SK-N-SH (cell line): ENCODE measurements at regions not wholly inside any gene's neighbourhood (a gene's known extent, or its start where the extent isn't known, plus 50 kb on each side); places are given as distances from the start of the nearest gene placed in this dataset.

Experiments
- CTCF ChIA-PET: fragments of 300-600, 350-600 bp; formaldehyde crosslinking; extraction: SDS; loops from one replicate; lab custom pipeline; 2021; lab: Yijun Ruan, JAX
- POLR2A ChIA-PET: fragments of 350-600 bp; sonication (Branson Sonifier 250); formaldehyde crosslinking; extraction: SDS; loops from one replicate; lab custom pipeline; 2020; ENCODE audit warnings: antibody characterized with exemption, inconsistent platforms; lab: Yijun Ruan, JAX
- DNase-seq: peaks from one replicate; pipeline ENCODE4 v3.0.0; 2012
- H2AFZ ChIP-seq: fragments of 200-600 bp; sonication (generic); 2 replicates; pipeline ENCODE4 v1.8.1; 2016; ENCODE audit warnings: antibody characterized with exemption, mild to moderate bottlenecking, low read depth
- H3F3A ChIP-seq: fragments of 200-600 bp; sonication (generic); replicated peaks from 2 replicates; pipeline ENCODE3; 2016; ENCODE audit warnings: antibody characterized with exemption, mild to moderate bottlenecking; ENCODE audit not compliant: insufficient read depth
- H3K27ac ChIP-seq, 2 experiments: fragments of 200-500 bp in 1 of 2; fragments of 200-600 bp in 1 of 2; sonication (Bioruptor generic) in 1 of 2; sonication (generic), shearing (Covaris generic) in 1 of 2; 2 replicates each; pipeline versions ENCODE4 v1.5.1 to v1.6.1; 2014 to 2016; ENCODE audit warnings: low read depth in 2 of 2, inconsistent platforms in 1 of 2, low read length in 1 of 2, mild to moderate bottlenecking in 1 of 2, mixed read lengths in 1 of 2
- H3K27me3 ChIP-seq: fragments of 200-600 bp; sonication (generic), shearing (Covaris generic); 2 replicates; pipeline ENCODE4 v1.6.1; 2016; ENCODE audit warnings: mixed run types; ENCODE audit not compliant: insufficient read depth
- H3K36me3 ChIP-seq, 2 experiments: fragments of 200-500 bp in 1 of 2; fragments of 200-600 bp in 1 of 2; sonication (Bioruptor generic) in 1 of 2; sonication (generic) in 1 of 2; replicated peaks in 1 of 2; 2 replicates each; pipeline versions ENCODE3 to v1.5.1; 2014 to 2016; ENCODE audit warnings: low read length in 1 of 2, mild to moderate bottlenecking in 1 of 2; ENCODE audit not compliant: insufficient read depth in 2 of 2, control insufficient read depth in 1 of 2
- H3K4me1 ChIP-seq, 2 experiments: fragments of 200-500 bp in 1 of 2; fragments of 200-600 bp in 1 of 2; sonication (Bioruptor generic) in 1 of 2; sonication (generic), shearing (Covaris generic) in 1 of 2; 2 replicates each; pipeline versions ENCODE4 v1.5.1 to v1.6.1; 2014 to 2016; ENCODE audit warnings: low read depth in 1 of 2, low read length in 1 of 2, mixed run types in 1 of 2; ENCODE audit not compliant: insufficient read depth in 2 of 2, control insufficient read depth in 1 of 2
- H3K4me2 ChIP-seq: fragments of 200-600 bp; sonication (generic), shearing (Covaris generic); 2 replicates; pipeline ENCODE4 v1.6.1; 2017; ENCODE audit warnings: mixed run types
- H3K4me3 ChIP-seq, 2 experiments: fragments of 200-500 bp in 1 of 2; fragments of 200-600 bp in 1 of 2; sonication (Bioruptor generic) in 1 of 2; sonication (generic), shearing (Covaris generic) in 1 of 2; 2 replicates each; pipeline versions ENCODE4 v1.5.1 to v1.8.1; 2014 to 2016; ENCODE audit warnings: low read depth in 2 of 2, inconsistent platforms in 1 of 2, low read length in 1 of 2, mild to moderate bottlenecking in 1 of 2, mixed read lengths in 1 of 2, moderate library complexity in 1 of 2
- H3K79me2 ChIP-seq: fragments of 200-600 bp; sonication (generic); 2 replicates; pipeline ENCODE4 v1.8.1; 2017; ENCODE audit warnings: mild to moderate bottlenecking; ENCODE audit not compliant: insufficient read depth
- H3K9ac ChIP-seq: fragments of 200-600 bp; sonication (generic); 2 replicates; pipeline ENCODE4 v1.6.1; 2017; ENCODE audit warnings: mixed run types
- H3K9me2 ChIP-seq: fragments of 200-600 bp; sonication (generic); 2 replicates; pipeline ENCODE4 v1.6.1; 2017; ENCODE audit warnings: mixed run types
- H3K9me3 ChIP-seq: fragments of 200-600 bp; sonication (generic); 2 replicates; pipeline ENCODE4 v1.6.1; 2017; ENCODE audit warnings: mixed run types, mild to moderate bottlenecking, moderate library complexity
- H4K20me1 ChIP-seq: fragments of 200-600 bp; sonication (generic); 2 replicates; pipeline ENCODE4 v1.6.1; 2017; ENCODE audit warnings: mild to moderate bottlenecking, mixed run types; ENCODE audit not compliant: insufficient read depth
- CHD2 ChIP-seq: fragments of 150-350 bp; IDR thresholded peaks from 2 replicates; pipeline ENCODE4 v1.6.1; 2018; ENCODE audit warnings: low read length; ENCODE audit not compliant: partially characterized antibody
- ELF1 ChIP-seq: IDR thresholded peaks from 2 replicates; pipeline ENCODE4 v1.4.0; 2012
- EZH2phosphoT487 ChIP-seq: fragments of 200-600 bp; sonication (generic); IDR thresholded peaks from 2 replicates; pipeline ENCODE4 v1.6.1; 2017; ENCODE audit warnings: low read depth, mixed run types, mild to moderate bottlenecking, antibody characterized with exemption, moderate library complexity, borderline replicate concordance
- FOSL2 ChIP-seq: IDR thresholded peaks from 2 replicates; pipeline ENCODE4 v1.4.0; 2012; ENCODE audit warnings: low read depth, mild to moderate bottlenecking, moderate library complexity, borderline replicate concordance
- FOXJ3 ChIP-seq: sonication (generic); formaldehyde crosslinking; IDR thresholded peaks from 2 replicates; pipeline ENCODE4 v1.5.1; 2020; ENCODE audit warnings: mild to moderate bottlenecking, missing genetic modification reagents
- FOXM1 ChIP-seq: IDR thresholded peaks from 2 replicates; pipeline ENCODE4 v1.4.0; 2012; ENCODE audit warnings: low read depth, mild to moderate bottlenecking
- GABPA ChIP-seq: IDR thresholded peaks from 2 replicates; pipeline ENCODE4 v1.4.0; 2012; ENCODE audit warnings: low read depth, mild to moderate bottlenecking
- IRF3 ChIP-seq: fragments of 150-350 bp; IDR thresholded peaks from 2 replicates; pipeline ENCODE4 v1.6.1; 2016; ENCODE audit warnings: mild to moderate bottlenecking, low read depth, low read length
- POLR2AphosphoS5 ChIP-seq: IDR thresholded peaks from 2 replicates; pipeline ENCODE4 v1.6.1; 2012; ENCODE audit warnings: low read depth, low read length
- RAD21 ChIP-seq: IDR thresholded peaks from 2 replicates; pipeline ENCODE4 v1.6.1; 2012; ENCODE audit warnings: mild to moderate bottlenecking, low read length
- RCOR1 ChIP-seq: fragments of 150-350 bp; IDR thresholded peaks from 2 replicates; pipeline ENCODE4 v1.6.1; 2017; ENCODE audit warnings: antibody characterized with exemption, low read length
- RXRA ChIP-seq: IDR thresholded peaks from 2 replicates; pipeline ENCODE4 v1.4.0; 2012; ENCODE audit warnings: low read depth, mild to moderate bottlenecking, borderline replicate concordance
- SMC3 ChIP-seq: IDR thresholded peaks from 2 replicates; pipeline ENCODE4 v1.6.1; 2012; ENCODE audit warnings: low read depth, low read length, improper control_type of control experiment
- TAF1 ChIP-seq: IDR thresholded peaks from 2 replicates; pipeline ENCODE4 v1.6.1; 2012; ENCODE audit warnings: low read depth, mild to moderate bottlenecking, low read length, moderate library complexity, borderline replicate concordance
- TEAD4 ChIP-seq: IDR thresholded peaks from 2 replicates; pipeline ENCODE4 v1.4.0; 2012; ENCODE audit warnings: mild to moderate bottlenecking, borderline replicate concordance; ENCODE audit not compliant: insufficient read depth
- USF1 ChIP-seq: IDR thresholded peaks from 2 replicates; pipeline ENCODE4 v1.4.0; 2012; ENCODE audit warnings: low read depth, borderline replicate concordance
- USF2 ChIP-seq: fragments of 150-350 bp; IDR thresholded peaks from 2 replicates; pipeline ENCODE4 v1.6.1; 2017; ENCODE audit warnings: antibody characterized with exemption, low read length, low read depth, borderline replicate concordance
- YY1 ChIP-seq: IDR thresholded peaks from 2 replicates; pipeline ENCODE4 v1.4.0; 2012; ENCODE audit warnings: low read depth, mild to moderate bottlenecking
- WGBS: methylation state at CpG from one replicate; pipeline ENCODE4 v1.1.6; 2017; ENCODE audit warnings: low lambda C conversion rate; 5-methylcytosine and 5-hydroxymethylcytosine counted together
- TF ChIP-seq, protein P1 (sequence below): fragments of 200-600 bp; sonication (generic); IDR thresholded peaks from 2 replicates; pipeline ENCODE4 v1.6.1; 2017; ENCODE audit warnings: antibody characterized with exemption, mild to moderate bottlenecking, moderate library complexity

GRCh38 chr1:55610203-55610602, 395.0 kb upstream of the USP24 start:
- Histone ChIP-seq H3K4me3 (no peak overlapping the region), H3K36me3 (no peaks in the 10 kb centered on the region), H3K9me2 (no peaks in the 10 kb centered on the region), H2AFZ (no peak overlapping the region), H3K4me2 (no peak overlapping the region), H3K27ac (no peak overlapping the region), H3K9me3 (no peaks in the 10 kb centered on the region), H3K9ac (no peak overlapping the region), H3K4me1 (peaks cover 0 to 5% of the 10 kb centered on the region in 2 experiments; a peak in 1 of 4 replicates), H3K79me2 (no peaks in the 10 kb centered on the region), H3K27me3 (no peaks in the 10 kb centered on the region), H3F3A (no peaks in the 10 kb centered on the region), H4K20me1 (no peaks in the 10 kb centered on the region)
- ChIA-PET CTCF (no interaction called here), POLR2A (no interaction called here)
- WGBS = 75% methylated on average over 3 of the region's 3 CpGs
- TF ChIP-seq USF1 = no peak
- TF ChIP-seq ELF1 = no peak
- TF ChIP-seq IRF3 = no peak
- TF ChIP-seq YY1 = no peak
- TF ChIP-seq, protein P1, sequence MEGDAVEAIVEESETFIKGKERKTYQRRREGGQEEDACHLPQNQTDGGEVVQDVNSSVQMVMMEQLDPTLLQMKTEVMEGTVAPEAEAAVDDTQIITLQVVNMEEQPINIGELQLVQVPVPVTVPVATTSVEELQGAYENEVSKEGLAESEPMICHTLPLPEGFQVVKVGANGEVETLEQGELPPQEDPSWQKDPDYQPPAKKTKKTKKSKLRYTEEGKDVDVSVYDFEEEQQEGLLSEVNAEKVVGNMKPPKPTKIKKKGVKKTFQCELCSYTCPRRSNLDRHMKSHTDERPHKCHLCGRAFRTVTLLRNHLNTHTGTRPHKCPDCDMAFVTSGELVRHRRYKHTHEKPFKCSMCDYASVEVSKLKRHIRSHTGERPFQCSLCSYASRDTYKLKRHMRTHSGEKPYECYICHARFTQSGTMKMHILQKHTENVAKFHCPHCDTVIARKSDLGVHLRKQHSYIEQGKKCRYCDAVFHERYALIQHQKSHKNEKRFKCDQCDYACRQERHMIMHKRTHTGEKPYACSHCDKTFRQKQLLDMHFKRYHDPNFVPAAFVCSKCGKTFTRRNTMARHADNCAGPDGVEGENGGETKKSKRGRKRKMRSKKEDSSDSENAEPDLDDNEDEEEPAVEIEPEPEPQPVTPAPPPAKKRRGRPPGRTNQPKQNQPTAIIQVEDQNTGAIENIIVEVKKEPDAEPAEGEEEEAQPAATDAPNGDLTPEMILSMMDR = no peak
- TF ChIP-seq RCOR1 = no peak
- TF ChIP-seq RXRA = no peak
- no peak for TF ChIP-seq USF2
- TF ChIP-seq FOXJ3 (CRISPR knock-in tag) = no peak
- no peak for TF ChIP-seq GABPA
- no peak for TF ChIP-seq POLR2AphosphoS5
- no peak for DNase-seq

- no peak for DNase-seq
- ChIA-PET CTCF (no interaction called here), POLR2A (no interaction called here)
- Histone ChIP-seq H3F3A (no peaks in the 10 kb centered on the region), H3K36me3 (no peaks in the 10 kb centered on the region), H3K9ac (no peak overlapping the region), H3K4me3 (no peak overlapping the region), H2AFZ (no peak overlapping the region), H3K9me2 (no peaks in the 10 kb centered on the region), H3K4me1 (peaks cover 0 to 7% of the 10 kb centered on the region in 2 experiments; a peak in 1 of 4 replicates), H3K27me3 (no peaks in the 10 kb centered on the region), H4K20me1 (no peaks in the 10 kb centered on the region), H3K27ac (no peak overlapping the region), H3K9me3 (no peaks in the 10 kb centered on the region), H3K79me2 (no peaks in the 10 kb centered on the region), H3K4me2 (no peak overlapping the region)
- TF ChIP-seq EZH2phosphoT487 (no peak), FOXJ3 (CRISPR knock-in tag) (no peak), CHD2 (no peak), TAF1 (no peak), TEAD4 (no peak), USF1 (no peak), RAD21 (no peak), FOXM1 (no peak), IRF3 (no peak), SMC3 (no peak), FOSL2 (no peak)
- TF ChIP-seq, protein P1 = no peak
These were observed 394.5 kb upstream of the USP24 start for GRCh38 chr1:55609630-55610029.
